Panc1 (cell line): ENCODE measurements at regions not wholly inside any gene's neighbourhood (a gene's known extent, or its start where the extent isn't known, plus 50 kb on each side); places are given as distances from the start of the nearest gene placed in this dataset.

Source experiments
- ATAC-seq: fragments of 200-7000 bp; cut with Tn5 transposase; 2 replicates; pipeline ENCODE4 v1.9.1; 2020; ENCODE audit warnings: mild to moderate bottlenecking, moderate library complexity
- BruUV-seq: library from RNA; stranded (reverse); fragments of 400-500 nt; replicated peaks from 2 replicates; lab custom pipeline; 2021; lab: Mats Ljungman, UMichigan
- CTCF ChIA-PET: fragments of 300-600 bp; sonication (Branson Sonifier 250); formaldehyde crosslinking; loops from one replicate; lab custom pipeline; 2022; ENCODE audit warnings: antibody characterized with exemption; lab: Charles Lee
- POLR2A ChIA-PET: fragments of 300-600 bp; sonication (Branson Sonifier 250); formaldehyde crosslinking; loops from one replicate; lab custom pipeline; 2022; ENCODE audit warnings: antibody characterized with exemption; lab: Charles Lee
- DNase-seq: peaks from one replicate; pipeline ENCODE4 v3.0.0-alpha.2; 2010; ENCODE audit warnings: low read depth, low spot score
- H3K27ac ChIP-seq: 2 replicates; pipeline ENCODE4 v1.5.1; 2011; ENCODE audit warnings: mild to moderate bottlenecking, low read length, inconsistent platforms
- H3K27me3 ChIP-seq: fragments of 200-500 bp; sonication (Bioruptor generic); 2 replicates; pipeline ENCODE4 v1.6.0; 2014; ENCODE audit warnings: low read length, inconsistent platforms; ENCODE audit not compliant: control insufficient read depth, insufficient read depth
- H3K36me3 ChIP-seq: fragments of 200-500 bp; sonication (Bioruptor generic); 2 replicates; pipeline ENCODE4 v1.5.1; 2014; ENCODE audit warnings: inconsistent platforms, mild to moderate bottlenecking, low read length, moderate library complexity; ENCODE audit not compliant: control insufficient read depth, insufficient read depth
- H3K4me1 ChIP-seq: 2 replicates; pipeline ENCODE4 v1.5.1; 2011; ENCODE audit warnings: inconsistent platforms, mild to moderate bottlenecking, low read length, moderate library complexity; ENCODE audit not compliant: control insufficient read depth, insufficient read depth
- H3K4me3 ChIP-seq, 2 experiments: 2 replicates each; pipeline ENCODE4 v1.5.1; 2011 to 2012; ENCODE audit warnings: low read depth in 2 of 2, low read length in 2 of 2, mild to moderate bottlenecking in 2 of 2, inconsistent platforms in 1 of 2, moderate library complexity in 1 of 2
- H3K9me3 ChIP-seq: fragments of 200-500 bp; sonication (Bioruptor generic); 2 replicates; pipeline ENCODE4 v1.5.1; 2014; ENCODE audit warnings: low read depth, mild to moderate bottlenecking, inconsistent platforms, low read length, moderate library complexity; ENCODE audit not compliant: control insufficient read depth, insufficient read depth
- CTCF ChIP-seq: fragments of 450-650 bp; IDR thresholded peaks from 2 replicates; pipeline ENCODE4 v1.5.1; 2017; ENCODE audit warnings: mild to moderate bottlenecking
- POLR2AphosphoS5 ChIP-seq: IDR thresholded peaks from 2 replicates; pipeline ENCODE4 v1.6.1; 2012; ENCODE audit warnings: mild to moderate bottlenecking, low read depth, low read length, moderate library complexity
- REST ChIP-seq, 2 experiments: IDR thresholded peaks; 2 replicates each; pipeline ENCODE4 v1.6.1; 2011 to 2012; ENCODE audit warnings: low read depth in 2 of 2, control low read depth in 1 of 2, low read length in 1 of 2, mild to moderate bottlenecking in 1 of 2, moderate library complexity in 1 of 2; ENCODE audit not compliant: insufficient read depth in 1 of 2
- SIN3A ChIP-seq: IDR thresholded peaks from 2 replicates; pipeline ENCODE4 v1.6.1; 2012; ENCODE audit warnings: low read depth, mild to moderate bottlenecking, low read length, moderate library complexity, borderline replicate concordance; ENCODE audit not compliant: insufficient read depth
- TCF7L2 ChIP-seq: IDR thresholded peaks from 2 replicates; pipeline ENCODE4 v1.6.1; 2011; ENCODE audit warnings: mild to moderate bottlenecking, low read depth, low read length, inconsistent platforms
- in situ Hi-C: cut with HindIII; loops from 2 replicates; pipeline ENCODE4 v1.10.0; 2016; ENCODE audit warnings: low sequenced_read_pairs, low pct_unique_long_range_greater_than_20kb
- intact Hi-C: fragments of 100-400 bp; cut with micrococcal nuclease; formaldehyde crosslinking; loops from one replicate; pipeline ENCODE4 v1.10.0; 2022; ENCODE audit not compliant: unreplicated experiment

GRCh38 chr6:150719831-150720230, 120.1 kb downstream of the PLEKHG1 start:
- Histone ChIP-seq H3K36me3 (no peaks in the 10 kb centered on the region), H3K9me3 (no peaks in the 10 kb centered on the region), H3K4me3 (no peak overlapping the region), H3K27ac (no peak overlapping the region), H3K27me3 (0 out of 2 replicates have a peak, but pooled peaks cover 2% of the 10 kb centered on the region), H3K4me1 (0 out of 2 replicates have a peak, but pooled peaks cover 4% of the 10 kb centered on the region)
- TF ChIP-seq CTCF (no peak), SIN3A (no peak), POLR2AphosphoS5 (no peak)
- ATAC-seq: no peak
- ChIA-PET CTCF (no interaction called here), POLR2A (interaction anchor here (0.5 kb wide), 1 partner anchor 8 kb away, joined by 3 read pairs; no protein-coding TSS in a partner anchor)
- no peak for DNase-seq
- no TSS peak for BruUV-seq
- intact Hi-C loops: no loop called here
- in situ Hi-C loops: no loop called here

GRCh38 chr6:150720774-150721233, 121.1 kb downstream of the PLEKHG1 start:
- H3K4me3 ChIP-seq: no peak overlapping the region
- intact Hi-C loops (no loop called here), in situ Hi-C loops (no loop called here)
- H3K36me3 ChIP-seq: no peaks in the 10 kb centered on the region
- ChIA-PET CTCF (no interaction called here), POLR2A (no interaction called here)
- ATAC-seq (peak; percentile 62; the same call in 1 of the 2 replicates), DNase-seq (no peak)
- H3K27ac ChIP-seq: no peak overlapping the region
- 0 out of 2 replicates have a peak, but pooled peaks cover 4% of the 10 kb centered on the region for H3K4me1 ChIP-seq
- H3K9me3 ChIP-seq: no peaks in the 10 kb centered on the region
- 0 out of 2 replicates have a peak, but pooled peaks cover 2% of the 10 kb centered on the region for H3K27me3 ChIP-seq
- TF ChIP-seq TCF7L2: no peak
- TF ChIP-seq CTCF: no peak
- TF ChIP-seq SIN3A: no peak
- no peak for TF ChIP-seq REST (IDR thresholded peaks at IDR 0.05; ENCODE audit: insufficient read depth in 1 of 2, low read depth in 2 of 2, low read length in 1 of 2)
- TF ChIP-seq POLR2AphosphoS5: no peak
- no TSS peak for BruUV-seq
